GM13977 (cell line): ENCODE measurements at regions not wholly inside any gene's neighbourhood (a gene's known extent, or its start where the extent isn't known, plus 50 kb on each side); places are given as distances from the start of the nearest gene placed in this dataset.

Experiments used
- DNase-seq: peaks from one replicate; pipeline ENCODE4 v3.0.0; 2012; ENCODE audit warnings: low spot score
- CTCF ChIP-seq: IDR thresholded peaks from 2 replicates; pipeline ENCODE4 v1.5.1; 2012; ENCODE audit warnings: mild to moderate bottlenecking, control low read depth; ENCODE audit not compliant: insufficient read depth; ENCODE audit errors: extremely low read depth, missing control alignments
- in situ Hi-C: fragments of 300-500 bp; cut with MboI; formaldehyde crosslinking; loops from one replicate; pipeline ENCODE4 v1.12.0; 2022; ENCODE audit warnings: low sequenced_read_pairs, low pct_unique_long_range_greater_than_20kb, mixed read lengths, inconsistent platforms; ENCODE audit not compliant: unreplicated experiment

- DNase-seq = no peak
- in situ Hi-C loops = no loop called here
Measured at GRCh38 chr22:49295851-49296560, 531.7 kb downstream of the BRD1 start.

GRCh38 chr22:49295465-49295743 lies 532.3 kb downstream of the BRD1 start:
- TF ChIP-seq CTCF = no peak
- in situ Hi-C loops = no loop called here
- DNase-seq = no peak

More at GRCh38 chr22:49295851-49296560, 531.7 kb downstream of the BRD1 start:
- no peak for TF ChIP-seq CTCF

- in situ Hi-C loops = no loop called here
- no peak for DNase-seq
- TF ChIP-seq CTCF = no peak
Measured at GRCh38 chr22:49294656-49295464, 532.8 kb downstream of the BRD1 start.

GRCh38 chr22:49292909-49293308 lies 534.8 kb downstream of the BRD1 start:
- TF ChIP-seq CTCF = no peak
- in situ Hi-C loops = no loop called here
- DNase-seq = no peak

GRCh38 chr22:49291781-49292180 lies 535.9 kb downstream of the BRD1 start:
- in situ Hi-C loops = no loop called here
- TF ChIP-seq CTCF = no peak
- DNase-seq = no peak

GRCh38 chr22:49291169-49291568 lies 536.5 kb downstream of the BRD1 start:
- no peak for DNase-seq
- in situ Hi-C loops = no loop called here
- no peak for TF ChIP-seq CTCF
